HCT116 (cell line): ENCODE measurements at regions not wholly inside any gene's neighbourhood (a gene's known extent, or its start where the extent isn't known, plus 50 kb on each side); places are given as distances from the start of the nearest gene placed in this dataset.

Source experiments
- CEBPB ChIP-seq: IDR thresholded peaks from 2 replicates; pipeline ENCODE4 v1.6.1; 2012; ENCODE audit warnings: low read depth
- CTCF ChIP-seq, 3 experiments: fragments of 200-600 bp in 1 of 3; sonication (generic) in 1 of 3; IDR thresholded peaks in 2 of 3; conservative IDR thresholded peaks in 1 of 3; 2 replicates each; pipeline ENCODE4 v1.5.1; 2012 to 2017; ENCODE audit warnings: low read depth in 2 of 3, low read length in 2 of 3, antibody characterized with exemption in 1 of 3, borderline replicate concordance in 1 of 3, control low read depth in 1 of 3, mild to moderate bottlenecking in 1 of 3, mixed read lengths in 1 of 3, mixed run types in 1 of 3, moderate library complexity in 1 of 3; ENCODE audit not compliant: insufficient read depth in 1 of 3
- SRF ChIP-seq: IDR thresholded peaks from 2 replicates; pipeline ENCODE4 v1.6.1; 2012; ENCODE audit warnings: low read depth

- no peak for TF ChIP-seq CTCF (IDR thresholded peaks at IDR 0.05 in 2 of 3, conservative IDR thresholded peaks at IDR 0.05 in 1 of 3; ENCODE audit: borderline replicate concordance in 1 of 3, insufficient read depth in 1 of 3, low read depth in 2 of 3, low read length in 2 of 3)
- no peak for TF ChIP-seq SRF
- TF ChIP-seq CEBPB, result no peak
These were observed 309.8 kb upstream of the CCDC54 start for GRCh38 chr3:107067421-107067820.
